Right kidney (tissue), 1 donor: ENCODE measurements at regions not wholly inside any gene's neighbourhood (a gene's known extent, or its start where the extent isn't known, plus 50 kb on each side); places are given as distances from the start of the nearest gene placed in this dataset.

Source experiments
- DNase-seq: peaks from one replicate; pipeline ENCODE4 v3.0.0-alpha.2; 2016

DNA sequence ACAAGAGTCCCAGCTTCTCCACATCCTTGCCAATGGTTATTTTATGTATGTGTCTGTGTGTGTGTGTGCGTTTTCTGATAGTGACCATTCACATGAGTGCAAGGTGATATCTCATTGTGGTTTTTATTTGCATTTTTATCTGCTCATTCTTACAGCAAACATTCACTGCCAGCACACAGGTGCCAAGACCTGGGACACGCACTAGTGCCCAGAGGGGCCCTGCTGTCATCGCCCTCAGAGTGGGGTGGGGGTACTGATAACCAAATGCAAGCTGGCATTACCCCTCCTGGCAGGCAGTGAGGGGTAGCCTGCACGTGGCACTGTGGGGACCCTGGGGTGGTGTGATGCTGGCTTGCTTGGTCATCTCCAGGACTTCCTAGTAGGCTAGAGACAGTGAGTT, 285.4 kb downstream of the LPIN1 start:
- DNase-seq = no peak

GRCh38 chr2:12032398-12032797, 286.0 kb downstream of the LPIN1 start:
- DNase-seq = no peak

DNA sequence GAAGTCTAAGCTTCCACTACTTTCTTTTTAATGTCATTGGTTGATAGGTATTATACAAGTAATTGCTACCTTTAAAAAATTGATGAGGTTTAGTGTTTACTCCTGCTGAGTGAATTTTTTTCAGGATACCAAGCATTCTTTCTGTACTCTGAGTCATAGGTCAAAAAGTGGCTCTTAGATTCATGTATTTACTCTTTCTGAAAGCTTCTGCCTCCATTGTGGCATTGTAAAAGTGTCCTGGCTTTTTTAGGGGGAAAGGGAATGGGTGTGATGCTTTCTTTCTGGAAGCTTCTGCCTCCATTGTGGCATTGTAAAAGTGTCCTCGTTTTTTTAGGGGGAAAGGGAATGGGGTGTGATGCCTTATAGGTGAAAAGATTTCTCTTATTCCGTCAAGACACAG, 286.5 kb downstream of the LPIN1 start:
- no peak for DNase-seq

GRCh38 chr2:12033494-12033893, 287.1 kb downstream of the LPIN1 start:
- DNase-seq = no peak

- no peak for DNase-seq
These were observed 287.9 kb downstream of the LPIN1 start for GRCh38 chr2:12034382-12034781.

DNA sequence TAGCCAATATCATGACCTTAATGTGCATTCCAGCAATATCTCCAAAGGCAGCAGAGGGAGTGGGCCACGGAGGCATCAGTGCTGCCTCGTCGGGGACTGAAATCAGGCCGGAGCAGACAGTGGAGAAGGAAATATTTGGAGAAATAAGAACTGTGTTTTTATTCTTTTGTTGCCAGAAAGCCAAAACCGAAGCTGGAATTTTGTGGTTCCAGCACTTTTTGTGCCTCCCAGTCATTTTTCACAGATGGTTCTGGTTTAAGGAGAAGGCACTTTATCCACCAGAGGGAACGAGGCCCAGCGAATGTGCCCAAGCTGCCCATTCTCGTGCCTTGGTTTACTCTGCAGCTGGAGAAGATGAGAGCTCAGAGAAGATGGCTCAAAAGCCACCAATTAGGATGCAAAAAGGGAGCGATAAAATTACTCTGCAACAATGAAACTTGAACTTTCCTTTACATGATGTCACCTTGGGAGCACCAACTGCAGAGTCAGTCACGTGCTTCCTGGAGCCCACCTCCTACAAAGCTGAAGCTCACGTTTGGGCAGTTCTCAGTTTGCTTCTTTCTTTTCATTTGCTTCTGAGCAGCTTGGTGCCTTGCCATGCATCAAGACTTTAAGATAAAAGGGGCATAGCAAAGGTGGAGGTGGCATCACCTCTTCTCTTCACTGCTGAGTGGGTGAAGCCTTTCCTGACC, 288.7 kb downstream of the LPIN1 start:
- no peak for DNase-seq

- DNase-seq = no peak
These were observed 289.7 kb downstream of the LPIN1 start for GRCh38 chr2:12035956-12036639.

DNA sequence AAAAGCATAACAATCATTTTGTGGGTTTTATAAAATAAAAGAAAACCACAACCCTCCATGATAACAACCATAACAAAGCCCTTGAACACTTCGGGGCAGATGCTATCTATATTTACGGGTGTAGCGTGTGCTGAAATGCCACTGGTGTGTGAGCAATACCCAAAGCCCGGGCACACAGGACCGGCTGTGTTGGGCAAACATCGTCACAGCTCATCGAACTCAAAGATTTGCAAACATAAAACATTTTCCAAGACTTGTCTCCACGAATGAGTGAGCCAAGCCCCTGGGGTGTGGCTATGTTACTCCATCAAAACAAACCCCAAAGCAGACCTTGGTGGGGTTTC, 290.2 kb downstream of the LPIN1 start:
- no peak for DNase-seq

DNA sequence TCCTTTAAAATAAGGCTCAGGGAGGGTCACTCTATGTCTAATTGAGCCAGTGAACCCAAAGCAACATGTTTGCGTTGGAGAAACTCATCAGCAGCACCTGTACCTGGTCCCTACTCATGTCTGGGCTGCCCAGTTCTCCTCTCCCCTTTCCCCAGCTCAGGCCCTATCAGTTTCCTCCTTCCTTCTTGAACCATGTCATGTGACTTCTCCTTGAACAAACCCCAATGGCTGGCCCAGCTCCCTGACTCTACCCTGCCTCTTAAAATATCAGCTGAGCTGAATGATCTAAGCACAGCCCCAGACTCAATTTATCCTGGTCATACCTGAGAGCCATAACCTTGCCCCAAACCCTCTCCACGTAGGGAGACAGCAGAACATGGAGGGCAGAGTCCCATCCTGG, 290.9 kb downstream of the LPIN1 start:
- no peak for DNase-seq

DNA sequence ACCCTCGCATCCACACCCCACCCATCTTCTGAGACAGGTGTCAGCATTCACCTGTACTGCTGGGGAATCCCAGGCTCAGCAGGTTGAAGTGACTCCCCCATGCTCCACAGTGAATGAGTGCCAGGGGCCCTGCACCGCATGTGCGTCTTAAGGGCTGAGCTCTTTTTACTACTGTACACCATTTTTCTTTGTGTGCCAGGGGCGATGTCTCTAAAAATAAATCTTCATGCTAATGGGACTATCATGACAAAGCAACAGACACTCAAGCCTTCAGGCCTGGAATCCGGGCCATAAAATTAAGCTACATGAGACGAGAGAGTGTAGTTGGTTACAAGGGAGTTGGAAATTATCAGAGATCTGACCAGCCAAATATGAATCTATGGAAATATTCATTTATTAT, 294.8 kb downstream of the LPIN1 start:
- DNase-seq = no peak

DNA sequence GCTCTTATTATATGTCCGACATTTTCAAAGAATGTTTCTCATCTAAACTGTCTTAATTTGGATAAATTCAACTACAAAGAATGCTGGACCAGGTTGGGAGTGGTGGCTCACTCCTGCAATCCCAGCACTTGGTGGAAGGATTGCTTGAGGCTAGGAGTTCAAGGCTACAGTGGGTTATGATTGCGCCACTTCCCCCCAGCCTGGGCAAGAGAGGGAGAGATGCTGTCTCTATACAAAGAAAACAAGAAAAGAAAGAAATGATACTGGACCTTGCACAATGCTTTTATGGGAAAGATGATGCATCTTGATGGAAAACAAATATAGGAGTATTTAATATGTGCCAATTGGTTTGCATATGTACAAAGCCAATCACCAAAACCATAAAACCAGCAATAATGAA, 296.7 kb downstream of the LPIN1 start:
- no peak for DNase-seq

DNA sequence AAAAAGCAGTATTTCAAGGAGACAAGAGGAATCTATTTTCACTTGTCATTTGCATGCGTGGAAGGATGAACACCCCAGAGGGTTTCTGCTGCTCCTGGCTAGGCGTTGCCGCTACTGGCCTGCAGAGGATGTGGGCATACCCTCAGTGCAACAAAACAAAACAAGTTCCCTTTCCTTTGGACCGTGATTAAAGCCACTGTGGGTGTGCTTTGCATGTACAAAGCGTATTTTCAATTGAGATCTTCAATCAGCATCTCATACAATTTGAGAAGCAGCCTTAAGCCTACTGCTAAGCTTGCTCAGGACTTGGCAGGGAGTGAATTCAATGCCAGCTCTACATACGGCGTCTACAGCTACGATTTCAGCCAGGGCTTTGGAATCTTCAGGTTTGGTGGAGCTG, 298.4 kb downstream of the LPIN1 start:
- DNase-seq = no peak

GRCh38 chr2:12045864-12046291, 299.4 kb downstream of the LPIN1 start:
- no peak for DNase-seq

DNA sequence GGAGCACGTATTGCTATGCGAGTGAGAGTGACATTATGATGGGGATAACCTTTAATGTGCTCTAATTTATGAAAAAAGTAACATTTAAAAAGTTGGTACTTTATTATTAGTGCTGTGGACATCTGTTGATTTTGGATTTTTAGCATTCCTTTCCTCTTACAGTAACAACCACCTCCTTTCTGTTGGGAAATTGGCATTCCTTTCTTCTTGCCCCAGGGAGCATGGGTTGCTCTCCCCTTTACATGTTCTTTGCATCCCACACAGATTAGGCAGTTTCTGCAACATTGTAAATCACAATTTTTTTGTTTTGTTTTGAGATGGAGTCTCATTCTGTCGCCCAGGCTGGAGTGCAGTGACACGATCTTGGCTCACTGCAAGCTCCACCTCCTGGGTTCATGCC, 300.2 kb downstream of the LPIN1 start:
- no peak for DNase-seq

GRCh38 chr2:12047761-12048160, 301.3 kb downstream of the LPIN1 start:
- no peak for DNase-seq

- no peak for DNase-seq
These were observed 302.1 kb downstream of the LPIN1 start for GRCh38 chr2:12048550-12048949.

- no peak for DNase-seq
These were observed 304.0 kb downstream of the LPIN1 start for GRCh38 chr2:12050396-12050795.

DNA sequence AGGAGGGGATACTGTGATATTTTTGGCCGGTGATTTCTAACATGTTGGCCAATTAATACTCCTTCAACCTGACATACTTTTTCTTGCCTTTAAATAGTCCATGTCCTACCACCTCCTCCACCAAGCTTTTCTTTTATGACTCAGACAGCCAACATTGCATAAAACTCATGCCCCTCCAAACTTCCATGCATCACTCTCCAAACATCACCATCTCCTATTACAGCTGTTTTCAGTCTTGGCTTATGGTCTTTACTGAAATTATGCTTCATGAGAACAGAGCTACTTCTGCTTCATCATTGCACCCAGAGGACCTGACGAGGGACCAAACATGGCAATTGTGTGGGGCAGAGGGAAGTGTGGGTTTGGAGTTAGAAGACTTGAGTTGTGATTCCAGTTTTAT, 305.4 kb downstream of the LPIN1 start:
- no peak for DNase-seq

DNA sequence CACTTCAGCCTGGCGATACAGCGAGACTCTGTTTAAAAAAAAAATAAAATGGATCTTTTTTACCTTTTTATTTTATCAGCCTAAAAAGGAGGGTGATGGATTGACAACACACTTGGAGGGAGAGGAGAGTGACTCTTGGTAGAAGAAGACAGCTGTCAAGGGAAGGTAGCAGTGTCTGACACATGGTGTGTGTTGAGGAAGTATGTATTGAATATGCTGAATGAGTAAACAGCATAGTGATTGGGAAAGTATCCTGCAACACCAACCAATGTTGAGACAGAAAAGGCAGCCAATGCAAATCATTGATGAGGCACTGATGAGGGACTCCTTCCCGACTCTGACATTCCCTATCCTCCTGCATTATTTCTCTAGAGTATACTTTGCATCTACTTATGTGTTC, 306.4 kb downstream of the LPIN1 start:
- DNase-seq = no peak

GRCh38 chr2:12054956-12055618, 308.7 kb downstream of the LPIN1 start:
- DNase-seq = no peak

GRCh38 chr2:12057436-12058166, 311.2 kb downstream of the LPIN1 start:
- no peak for DNase-seq

DNA sequence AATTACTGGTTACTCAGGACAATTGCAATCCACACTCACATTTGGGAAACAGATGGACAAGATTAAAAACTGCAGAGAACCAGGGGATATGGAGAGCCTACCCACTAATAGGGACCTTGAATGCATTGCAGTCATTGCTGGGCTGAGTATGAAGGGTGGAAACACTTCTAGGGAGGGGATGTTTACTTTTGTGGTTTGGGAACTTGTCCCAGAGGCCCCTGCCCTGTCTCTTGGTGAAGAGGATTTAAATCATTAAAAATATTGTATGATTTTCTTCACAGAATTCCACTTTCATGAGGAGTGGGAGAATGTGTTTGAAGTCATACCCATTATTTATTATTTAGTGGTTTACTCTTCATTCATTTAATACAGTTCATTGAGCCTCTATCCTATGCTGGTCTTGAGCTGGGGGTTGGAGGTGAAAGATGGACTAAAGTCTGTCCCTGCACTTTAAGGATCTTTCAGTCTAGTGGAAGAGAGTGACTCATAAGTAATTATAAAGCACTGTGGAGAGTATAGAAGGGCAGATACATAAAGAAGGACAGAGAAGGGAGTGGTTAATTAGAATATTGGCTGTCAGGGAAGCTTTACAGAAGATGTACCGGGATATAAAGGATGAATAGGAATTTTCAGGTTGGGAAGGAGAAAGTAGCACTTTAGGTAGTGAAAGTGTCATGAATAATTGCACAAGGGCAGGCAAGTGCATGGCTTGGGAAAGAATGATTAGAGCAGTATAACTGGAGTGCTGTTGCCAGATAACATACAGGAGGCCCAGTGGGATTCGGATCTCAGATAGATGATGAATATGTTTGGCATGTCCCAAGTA, 313.4 kb downstream of the LPIN1 start:
- DNase-seq = no peak
